ENCODE measurements at regions not wholly inside any gene's neighbourhood (a gene's known extent, or its start where the extent isn't known, plus 50 kb on each side); places are given as distances from the start of the nearest gene placed in this dataset.

DNA sequence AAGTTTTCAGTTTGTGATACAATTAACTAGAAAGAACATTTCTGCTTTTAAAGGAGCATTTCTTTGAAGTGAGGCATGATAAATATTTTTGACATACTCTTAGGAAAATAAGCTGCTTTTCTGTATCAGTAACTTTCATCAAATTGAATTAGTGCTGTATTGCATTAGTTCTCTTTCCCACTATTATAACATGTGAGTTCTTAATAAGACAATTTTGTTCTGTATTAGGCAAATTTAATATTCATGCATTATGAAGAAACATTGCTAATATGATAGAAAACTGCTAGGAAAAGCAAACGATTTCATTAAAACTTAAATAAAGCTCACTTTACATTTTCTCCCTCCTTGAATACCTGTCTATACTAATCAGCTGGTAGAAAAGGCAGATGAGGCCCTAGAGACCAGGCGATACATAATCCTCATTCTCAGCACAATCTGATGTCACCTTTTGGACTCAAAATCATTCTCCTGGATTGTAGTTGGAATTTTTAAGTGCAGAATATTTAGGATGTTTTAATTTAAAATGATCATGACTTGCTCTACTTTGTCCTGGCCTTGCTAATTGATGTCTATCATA, 1636.8 kb downstream of the PCDH9 start:
- TF ChIP-seq, protein P1, sequence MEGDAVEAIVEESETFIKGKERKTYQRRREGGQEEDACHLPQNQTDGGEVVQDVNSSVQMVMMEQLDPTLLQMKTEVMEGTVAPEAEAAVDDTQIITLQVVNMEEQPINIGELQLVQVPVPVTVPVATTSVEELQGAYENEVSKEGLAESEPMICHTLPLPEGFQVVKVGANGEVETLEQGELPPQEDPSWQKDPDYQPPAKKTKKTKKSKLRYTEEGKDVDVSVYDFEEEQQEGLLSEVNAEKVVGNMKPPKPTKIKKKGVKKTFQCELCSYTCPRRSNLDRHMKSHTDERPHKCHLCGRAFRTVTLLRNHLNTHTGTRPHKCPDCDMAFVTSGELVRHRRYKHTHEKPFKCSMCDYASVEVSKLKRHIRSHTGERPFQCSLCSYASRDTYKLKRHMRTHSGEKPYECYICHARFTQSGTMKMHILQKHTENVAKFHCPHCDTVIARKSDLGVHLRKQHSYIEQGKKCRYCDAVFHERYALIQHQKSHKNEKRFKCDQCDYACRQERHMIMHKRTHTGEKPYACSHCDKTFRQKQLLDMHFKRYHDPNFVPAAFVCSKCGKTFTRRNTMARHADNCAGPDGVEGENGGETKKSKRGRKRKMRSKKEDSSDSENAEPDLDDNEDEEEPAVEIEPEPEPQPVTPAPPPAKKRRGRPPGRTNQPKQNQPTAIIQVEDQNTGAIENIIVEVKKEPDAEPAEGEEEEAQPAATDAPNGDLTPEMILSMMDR (IDR thresholded peaks at IDR 0.05): no peak
- TF ChIP-seq POLR2A (IDR thresholded peaks at IDR 0.05): no peak
- no peak for TF ChIP-seq POLR2AphosphoS5 (IDR thresholded peaks at IDR 0.05)

Data from prostate gland (tissue), 2 donors.